Mesenteric fat pad (tissue), 1 donor: ENCODE measurements at regions not wholly inside any gene's neighbourhood (a gene's known extent, or its start where the extent isn't known, plus 50 kb on each side); places are given as distances from the start of the nearest gene placed in this dataset.

Experiments used
- DNase-seq: peaks from one replicate; pipeline ENCODE4 v3.0.0-alpha.2; 2020; ENCODE audit warnings: low spot score
- donor health status: DM: yes; HTN: yes; CAD: no.

GRCh38 chr15:29556380-29556779 lies 265.9 kb downstream of the TJP1 start:
- no peak for DNase-seq

GRCh38 chr15:29554531-29554930 lies 267.7 kb downstream of the TJP1 start:
- no peak for DNase-seq

GRCh38 chr15:29550834-29551465 lies 271.3 kb downstream of the TJP1 start:
- no peak for DNase-seq

- DNase-seq, result no peak
Observed at GRCh38 chr15:29548006-29548405, 274.3 kb downstream of the TJP1 start.

GRCh38 chr15:29544513-29545128 lies 275.0 kb upstream of the NSMCE3 start:
- no peak for DNase-seq

- DNase-seq, result no peak
Observed at GRCh38 chr15:29542994-29543393, 273.4 kb upstream of the NSMCE3 start.

- no peak for DNase-seq
Observed at GRCh38 chr15:29541309-29541708, 271.7 kb upstream of the NSMCE3 start.

- DNase-seq, result no peak
Observed at GRCh38 chr15:29540479-29540878, 270.9 kb upstream of the NSMCE3 start.

- no peak for DNase-seq
Observed at GRCh38 chr15:29539736-29540135, 270.1 kb upstream of the NSMCE3 start.

GRCh38 chr15:29538044-29538443 lies 268.4 kb upstream of the NSMCE3 start:
- no peak for DNase-seq

GRCh38 chr15:29535952-29536351 lies 266.3 kb upstream of the NSMCE3 start:
- no peak for DNase-seq

- no peak for DNase-seq
Observed at GRCh38 chr15:29534378-29534777, 264.8 kb upstream of the NSMCE3 start.

- DNase-seq, result no peak
Observed at GRCh38 chr15:29533647-29534046, 264.0 kb upstream of the NSMCE3 start.

GRCh38 chr15:29532296-29532695 lies 262.7 kb upstream of the NSMCE3 start:
- no peak for DNase-seq

GRCh38 chr15:29530966-29531365 lies 261.3 kb upstream of the NSMCE3 start:
- no peak for DNase-seq

GRCh38 chr15:29529043-29529442 lies 259.4 kb upstream of the NSMCE3 start:
- DNase-seq, result no peak

GRCh38 chr15:29528276-29528675 lies 258.7 kb upstream of the NSMCE3 start:
- no peak for DNase-seq

- DNase-seq, result no peak
Observed at GRCh38 chr15:29526802-29527201, 257.2 kb upstream of the NSMCE3 start.

GRCh38 chr15:29522373-29523276 lies 253.0 kb upstream of the NSMCE3 start:
- no peak for DNase-seq

GRCh38 chr15:29518442-29518841 lies 248.8 kb upstream of the NSMCE3 start:
- DNase-seq, result no peak

GRCh38 chr15:29517829-29518228 lies 248.2 kb upstream of the NSMCE3 start:
- DNase-seq, result no peak

GRCh38 chr15:29516929-29517328 lies 247.3 kb upstream of the NSMCE3 start:
- no peak for DNase-seq
